ENCODE measurements at regions not wholly inside any gene's neighbourhood (a gene's known extent, or its start where the extent isn't known, plus 50 kb on each side); places are given as distances from the start of the nearest gene placed in this dataset.

DNA sequence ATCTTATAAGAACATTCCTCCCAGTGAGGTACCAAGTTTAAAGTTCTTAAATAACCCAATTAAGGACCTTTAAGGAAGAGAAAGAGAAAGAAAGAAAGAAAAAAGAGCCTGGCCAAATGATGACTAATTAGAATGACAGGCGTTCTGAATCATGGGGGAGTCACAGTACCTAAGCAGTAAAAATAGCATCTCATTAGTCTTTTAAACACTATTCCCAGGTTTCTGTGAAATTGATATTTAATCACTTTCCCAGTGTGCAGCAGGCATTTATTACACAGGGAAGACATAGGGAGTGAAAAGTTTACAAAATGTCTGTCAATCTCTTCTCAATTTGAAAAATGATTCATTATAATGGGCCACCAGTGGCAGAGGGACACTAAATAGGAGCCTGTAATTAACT is 251.4 kb upstream of the MANEA start:
- Histone ChIP-seq H3K4me2 (no peak overlapping the region), H4K20me1 (ENCODE audit: low read depth) (no peaks in the 10 kb centered on the region)

DNA sequence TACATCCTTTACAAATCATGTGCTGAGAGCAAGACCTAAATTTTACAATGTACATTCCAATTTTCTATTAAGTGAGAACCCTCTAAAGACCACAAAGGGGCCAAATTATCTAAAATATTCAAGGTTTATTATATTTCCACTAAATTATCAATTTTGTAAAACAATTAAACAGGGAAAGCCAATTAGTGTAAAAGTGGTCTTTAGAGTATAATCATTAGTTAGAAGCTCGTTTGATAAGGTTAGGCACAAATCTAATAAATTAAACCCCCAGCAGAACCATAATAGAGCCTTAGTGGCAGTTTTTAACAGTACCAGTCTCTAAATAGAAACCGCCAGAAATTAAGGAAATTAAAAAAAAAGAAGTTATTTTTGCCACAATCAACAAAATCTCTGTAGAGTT is 249.1 kb upstream of the MANEA start:
- no peak overlapping the region for H3K4me3 Mint-ChIP-seq
- Histone ChIP-seq H3K4me1 (no peaks in the 10 kb centered on the region), H2AFZ (replicated peaks) (no peak overlapping the region), H3K9ac (no peak overlapping the region), H3K4me2 (no peak overlapping the region), H3K27ac (no peak overlapping the region), H3K27me3 (no peaks in the 10 kb centered on the region), H3K79me2 (ENCODE audit: low read depth) (no peaks in the 10 kb centered on the region), H4K20me1 (ENCODE audit: low read depth) (no peaks in the 10 kb centered on the region), H3K36me3 (no peaks in the 10 kb centered on the region), H3F3A (ENCODE audit: low read depth) (no peaks in the 10 kb centered on the region), H3K4me3 (no peak overlapping the region), H3K9me3 (ENCODE audit: low read depth) (no peaks in the 10 kb centered on the region)
- no peak for TF ChIP-seq CTCF (IDR thresholded peaks at IDR 0.05)
- no peak overlapping the region for H3K27ac Mint-ChIP-seq
- DNase-seq (ENCODE audit: low spot score): no peak
- H3K27me3 Mint-ChIP-seq (ENCODE audit: insufficient read depth, low read depth): no peaks in the 10 kb centered on the region
- no peaks in the 10 kb centered on the region for H3K4me1 Mint-ChIP-seq
- no peaks in the 10 kb centered on the region for H3K36me3 Mint-ChIP-seq
- H3K9me3 Mint-ChIP-seq: no peaks in the 10 kb centered on the region

More for the DNA sequence above, 251.4 kb upstream of the MANEA start:
- Mint-ChIP-seq H3K9me3 (no peaks in the 10 kb centered on the region), H3K27me3 (ENCODE audit: insufficient read depth, low read depth) (no peaks in the 10 kb centered on the region), H3K4me1 (no peaks in the 10 kb centered on the region), H3K27ac (no peak overlapping the region), H3K36me3 (no peaks in the 10 kb centered on the region), H3K4me3 (no peak overlapping the region)
- no peak overlapping the region for H2AFZ ChIP-seq (replicated peaks)
- no peaks in the 10 kb centered on the region for H3K27me3 ChIP-seq
- no peak overlapping the region for H3K27ac ChIP-seq
- no peak for TF ChIP-seq EZH2 (IDR thresholded peaks at IDR 0.05)
- TF ChIP-seq EZH2phosphoT487 (IDR thresholded peaks at IDR 0.05): no peak
- TF ChIP-seq CTCF (IDR thresholded peaks at IDR 0.05): no peak
- H3K9ac ChIP-seq: no peak overlapping the region
- no peaks in the 10 kb centered on the region for H3F3A ChIP-seq (ENCODE audit: low read depth)
- no peak for DNase-seq (ENCODE audit: low spot score)
- H3K36me3 ChIP-seq: no peaks in the 10 kb centered on the region
- H3K4me3 ChIP-seq: no peak overlapping the region
- H3K79me2 ChIP-seq (ENCODE audit: low read depth): no peaks in the 10 kb centered on the region
- no peaks in the 10 kb centered on the region for H3K9me3 ChIP-seq (ENCODE audit: low read depth)
- no peaks in the 10 kb centered on the region for H3K4me1 ChIP-seq

GRCh38 chr6:95352064-95352795 is 225.1 kb upstream of the MANEA start:
- H3K4me1 Mint-ChIP-seq: no peaks in the 10 kb centered on the region
- H3F3A ChIP-seq (ENCODE audit: low read depth): no peaks in the 10 kb centered on the region
- no peaks in the 10 kb centered on the region for H3K27me3 ChIP-seq
- no peaks in the 10 kb centered on the region for H3K79me2 ChIP-seq (ENCODE audit: low read depth)
- H3K9ac ChIP-seq: no peak overlapping the region
- no peaks in the 10 kb centered on the region for H3K9me3 ChIP-seq (ENCODE audit: low read depth)
- H3K4me2 ChIP-seq: no peak overlapping the region
- H2AFZ ChIP-seq (replicated peaks): no peak overlapping the region
- H3K4me1 ChIP-seq: no peaks in the 10 kb centered on the region
- H3K36me3 Mint-ChIP-seq: no peaks in the 10 kb centered on the region
- H3K4me3 ChIP-seq: no peak overlapping the region
- DNase-seq (ENCODE audit: low spot score): no peak
- H4K20me1 ChIP-seq (ENCODE audit: low read depth): no peaks in the 10 kb centered on the region
- no peak overlapping the region for H3K27ac Mint-ChIP-seq
- no peaks in the 10 kb centered on the region for H3K27me3 Mint-ChIP-seq (ENCODE audit: insufficient read depth, low read depth)
- H3K36me3 ChIP-seq: no peaks in the 10 kb centered on the region
- H3K4me3 Mint-ChIP-seq: no peak overlapping the region
- H3K9me3 Mint-ChIP-seq: peaks cover 2% of the 10 kb centered on the region
- no peak overlapping the region for H3K27ac ChIP-seq
- TF ChIP-seq CTCF (IDR thresholded peaks at IDR 0.05): peak; percentile 18
- TF ChIP-seq EZH2phosphoT487 (IDR thresholded peaks at IDR 0.05): no peak

All from neural progenitor cell (in vitro differentiated cells).